Activated effector memory CD4-positive, alpha-beta T cell treated with anti-CD3 and anti-CD28 coated beads, Interleukin-2, amount 50 U/mL, for 16 hours (primary cell): ENCODE measurements at regions not wholly inside any gene's neighbourhood (a gene's known extent, or its start where the extent isn't known, plus 50 kb on each side); places are given as distances from the start of the nearest gene placed in this dataset.
"Not testable (repeated sequence)": the region's sequence is repeated elsewhere in the genome, so short reads cannot be mapped to it uniquely, and the experiment has no call there.

ENCODE experiments used
- DNase-seq: peaks from one replicate; pipeline ENCODE4 v3.0.0-alpha.2; 2020

DNA sequence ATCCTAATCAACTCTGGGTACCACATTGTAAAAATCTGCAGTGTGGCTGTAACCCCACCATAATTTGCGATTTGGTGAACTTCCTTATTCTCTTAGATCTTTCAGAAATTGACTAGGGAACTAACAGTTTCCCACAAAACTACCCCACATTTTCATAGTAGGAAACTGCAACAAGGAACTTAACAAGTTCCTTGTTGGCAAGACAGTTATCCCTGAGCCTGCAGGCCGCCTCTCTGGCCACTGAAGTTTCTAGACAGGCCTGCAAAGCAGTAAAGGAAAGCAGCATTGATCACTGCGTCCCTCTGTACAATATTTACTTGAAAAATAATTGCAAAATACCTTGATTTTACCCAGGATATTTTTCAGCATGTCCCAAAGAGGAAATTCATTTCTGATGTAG is 372.9 kb downstream of the ANAPC1 start:
- not testable (repeated sequence) for DNase-seq

DNA sequence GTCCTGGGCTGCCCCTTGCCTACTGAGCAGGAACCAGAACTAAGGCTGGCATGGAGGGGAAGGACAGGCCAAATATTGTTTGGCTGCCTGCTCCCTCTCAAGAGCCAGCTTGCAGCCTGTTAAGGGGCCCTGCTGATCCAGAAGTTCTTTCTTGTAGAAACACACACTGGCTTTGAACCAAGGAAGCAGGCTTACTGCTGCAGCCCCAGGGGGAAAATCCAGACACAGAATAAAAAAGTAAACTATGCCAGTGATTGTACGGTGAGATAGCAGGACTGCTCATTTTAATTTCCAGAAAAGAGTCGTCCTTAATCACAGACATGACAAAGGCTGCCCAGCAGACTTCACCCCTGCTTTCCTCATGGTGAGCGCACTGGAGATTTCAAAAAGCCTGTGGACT is 371.6 kb downstream of the ANAPC1 start:
- DNase-seq = not testable (repeated sequence)

DNA sequence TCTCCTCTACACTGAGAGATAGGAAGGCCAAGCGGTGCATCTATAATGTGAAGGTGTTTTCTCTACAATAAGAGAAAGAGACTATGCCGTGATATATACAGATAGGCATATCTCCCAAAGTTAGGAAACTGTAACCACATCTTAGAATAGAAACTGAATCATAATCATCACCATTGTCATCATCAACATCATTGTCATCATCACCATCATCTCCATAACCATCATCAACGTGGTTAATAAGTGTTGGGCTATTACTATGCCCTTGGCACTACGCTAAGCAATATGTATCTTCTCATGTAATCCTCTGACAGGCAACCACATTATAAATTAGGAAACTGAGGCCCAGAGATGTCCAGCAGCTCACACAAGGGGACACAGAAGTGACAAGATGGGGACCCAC is 369.9 kb downstream of the ANAPC1 start:
- not testable (repeated sequence) for DNase-seq

DNA sequence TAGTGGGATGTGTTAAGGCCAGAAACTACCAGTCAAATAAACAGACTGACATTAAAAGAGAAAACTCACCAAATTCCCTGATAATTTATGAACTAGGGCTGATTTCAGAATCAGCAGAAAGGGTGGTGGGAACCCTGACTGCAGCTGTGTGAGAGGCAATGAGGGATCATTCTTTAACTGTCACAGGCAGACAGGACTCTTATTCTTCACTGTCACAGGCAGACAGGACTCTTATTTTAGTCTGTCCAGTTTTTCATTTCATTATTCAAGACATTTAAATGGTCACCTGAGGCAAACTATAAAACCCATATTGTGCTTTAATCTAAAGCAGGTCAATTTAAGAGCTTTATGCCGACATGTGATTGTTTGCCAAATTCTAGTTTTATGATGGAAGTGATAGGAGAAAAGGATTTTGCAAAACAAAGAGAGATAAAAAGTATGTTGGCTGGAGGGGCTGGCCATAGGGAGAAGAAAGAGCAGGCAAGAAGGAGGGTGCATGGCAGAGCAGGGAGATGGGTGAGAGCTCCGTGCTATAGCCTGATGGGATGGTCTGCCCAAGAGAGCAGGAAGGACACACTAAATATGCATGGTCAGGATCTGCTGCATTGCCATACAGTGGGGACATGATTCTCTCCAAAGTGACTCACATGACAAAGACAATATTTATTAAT is 366.8 kb downstream of the ANAPC1 start:
- DNase-seq = not testable (repeated sequence)

DNA sequence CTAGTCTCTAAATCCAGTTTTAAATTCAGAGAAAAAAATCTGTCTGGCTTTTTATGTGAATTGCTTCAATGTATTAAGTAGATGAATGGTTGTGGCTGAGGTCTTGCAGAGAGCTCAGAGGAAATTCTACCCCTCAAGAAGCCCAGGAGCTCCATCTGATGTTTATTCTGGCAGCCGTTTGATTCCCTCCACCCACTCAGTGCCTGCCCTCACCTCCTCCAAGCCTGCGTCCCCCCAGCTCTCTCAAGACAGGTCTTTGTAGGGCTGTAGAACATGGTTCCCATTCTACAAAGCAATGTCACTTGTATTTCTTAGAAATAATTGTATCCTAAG is 366.3 kb downstream of the ANAPC1 start:
- DNase-seq = not testable (repeated sequence)

DNA sequence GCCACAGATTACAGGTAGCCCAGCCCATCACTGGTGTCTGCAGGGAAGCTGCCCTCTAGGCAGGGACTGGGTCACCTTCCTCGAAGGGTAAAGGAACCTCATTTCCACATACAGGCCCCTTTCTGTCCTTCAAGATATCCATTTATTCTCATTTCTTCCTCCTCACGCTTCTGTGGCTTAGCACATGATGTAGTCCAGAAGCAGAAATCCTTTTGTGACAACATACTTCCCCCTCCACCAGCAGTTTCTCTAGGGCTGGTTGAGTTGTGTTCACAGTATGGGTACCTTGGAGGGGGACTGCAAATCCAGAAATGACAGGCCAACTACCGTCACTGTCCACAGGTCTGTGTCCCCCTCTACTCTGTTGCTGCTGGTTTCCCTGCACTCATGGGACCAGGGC is 364.9 kb downstream of the ANAPC1 start:
- no peak for DNase-seq

DNA sequence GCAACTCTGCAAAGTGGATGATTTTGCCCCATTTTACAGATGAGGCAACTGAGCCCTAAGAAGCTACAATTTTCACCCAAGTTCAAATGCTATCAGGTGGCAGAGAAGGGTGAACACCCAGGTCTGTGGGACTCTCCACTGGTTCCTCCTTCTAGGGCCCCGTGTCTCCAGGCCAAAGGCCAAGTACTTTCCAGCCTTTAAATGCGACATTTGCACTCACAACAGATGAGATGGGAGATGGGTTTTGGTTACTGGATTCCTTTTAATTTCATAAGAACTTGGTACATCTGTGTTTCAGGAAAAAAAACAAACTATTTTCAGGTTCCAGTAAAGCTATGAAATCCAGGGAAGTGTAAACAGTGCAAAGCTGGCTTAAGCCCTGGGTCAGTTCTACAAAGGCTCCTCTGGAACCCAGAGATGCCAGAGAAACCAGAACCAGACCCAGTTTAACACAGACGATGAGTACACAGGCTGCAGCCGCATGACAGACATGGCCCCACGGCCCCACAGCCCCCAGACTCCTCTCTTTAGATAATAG is 361.7 kb downstream of the ANAPC1 start:
- DNase-seq = no peak

DNA sequence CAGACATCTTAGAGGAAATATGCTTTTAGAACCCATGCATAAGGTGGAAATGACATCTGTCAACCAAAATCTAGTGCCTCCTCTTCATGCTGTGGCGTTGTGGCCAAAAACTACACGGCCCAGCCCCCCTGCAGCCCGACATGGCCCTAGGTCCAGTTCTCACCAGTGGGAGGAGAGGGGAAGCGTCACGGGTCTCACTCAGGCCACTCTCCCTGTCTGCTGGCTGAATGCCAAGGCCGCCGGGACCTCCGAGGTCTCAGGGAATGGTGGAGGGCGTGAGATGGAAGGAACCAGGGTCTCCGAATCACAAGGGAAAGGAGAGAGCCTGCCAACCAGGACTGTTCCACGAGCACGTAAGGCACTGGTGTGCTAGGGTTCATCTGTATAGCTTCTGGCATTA is 361.0 kb downstream of the ANAPC1 start:
- DNase-seq = no peak

DNA sequence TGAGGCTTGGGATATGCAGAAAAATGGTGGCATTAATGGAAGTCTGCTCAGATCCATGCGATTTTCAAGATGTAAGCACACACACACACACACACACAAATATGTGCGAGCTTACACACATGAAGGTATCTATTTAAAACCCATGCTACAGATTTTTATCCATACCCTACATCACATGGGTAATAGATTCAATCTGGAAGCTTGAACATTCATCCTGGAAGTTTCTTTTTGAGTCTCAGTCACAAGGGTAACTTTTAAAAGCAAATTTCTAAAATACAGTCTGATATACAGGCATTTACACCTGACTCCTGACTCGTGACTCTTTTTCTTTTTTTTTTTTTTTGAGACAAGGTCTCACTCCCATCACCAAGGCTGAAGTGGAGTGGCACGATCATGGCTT is 359.0 kb downstream of the ANAPC1 start:
- DNase-seq = not testable (repeated sequence)

DNA sequence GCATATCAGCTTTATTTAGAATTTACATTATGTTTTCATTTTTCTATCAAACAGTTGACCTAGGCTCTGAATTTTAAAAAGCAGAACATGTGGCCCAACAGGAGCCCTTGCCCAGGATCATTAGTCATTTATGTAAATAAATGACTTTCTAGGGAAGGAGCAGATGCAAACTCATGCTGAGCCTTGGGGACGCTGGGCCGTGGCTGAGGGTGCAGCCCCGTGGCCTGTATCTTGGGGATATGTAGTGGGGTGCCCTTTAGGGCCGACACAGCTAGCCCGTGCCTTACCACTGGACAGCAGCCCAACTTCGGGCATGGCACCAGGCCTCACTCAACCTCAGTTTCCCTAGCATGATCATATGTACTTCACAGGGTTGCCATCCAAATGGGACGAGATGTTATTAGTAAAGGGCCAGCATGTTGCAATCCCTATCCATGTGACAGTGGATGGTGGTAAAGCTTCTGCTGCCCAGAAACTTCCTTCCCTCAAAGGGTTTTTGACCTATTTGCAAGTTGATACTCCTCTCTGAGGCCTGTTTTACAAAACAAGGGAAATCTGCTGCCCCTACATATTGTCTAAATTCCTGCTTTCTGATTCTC is 357.9 kb downstream of the ANAPC1 start:
- DNase-seq = not testable (repeated sequence)

DNA sequence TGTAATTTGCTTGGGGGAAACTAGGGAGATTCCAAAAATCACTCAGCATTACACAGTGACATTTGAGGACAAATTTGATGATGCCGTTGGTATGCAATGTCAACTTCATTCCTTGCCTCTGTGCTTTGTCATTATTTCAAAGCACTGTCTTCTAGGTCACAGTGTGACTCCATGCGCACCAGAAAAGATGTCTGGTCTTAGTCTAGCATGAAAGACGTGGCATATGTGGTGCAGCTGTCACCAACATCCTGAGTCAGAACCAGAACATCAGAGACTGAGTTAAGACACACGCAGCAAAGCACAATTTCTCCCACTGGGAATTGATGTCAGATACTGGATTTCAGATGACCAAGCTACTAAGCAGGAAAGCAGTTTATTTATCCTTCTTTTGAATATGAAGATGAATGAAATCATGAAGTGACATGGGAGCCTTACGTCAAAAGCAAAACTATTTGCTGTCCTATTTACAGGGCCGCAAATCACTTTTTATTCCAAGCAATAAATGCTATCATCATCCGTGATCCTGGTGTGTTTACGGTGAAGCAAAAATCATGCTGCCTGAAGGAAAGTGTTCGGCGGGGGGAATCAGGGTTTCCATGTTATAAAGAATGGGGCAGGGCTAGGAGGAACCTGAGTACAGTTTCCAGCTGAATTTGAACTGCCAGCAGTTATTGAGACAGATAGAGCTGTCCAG is 356.1 kb downstream of the ANAPC1 start:
- not testable (repeated sequence) for DNase-seq

DNA sequence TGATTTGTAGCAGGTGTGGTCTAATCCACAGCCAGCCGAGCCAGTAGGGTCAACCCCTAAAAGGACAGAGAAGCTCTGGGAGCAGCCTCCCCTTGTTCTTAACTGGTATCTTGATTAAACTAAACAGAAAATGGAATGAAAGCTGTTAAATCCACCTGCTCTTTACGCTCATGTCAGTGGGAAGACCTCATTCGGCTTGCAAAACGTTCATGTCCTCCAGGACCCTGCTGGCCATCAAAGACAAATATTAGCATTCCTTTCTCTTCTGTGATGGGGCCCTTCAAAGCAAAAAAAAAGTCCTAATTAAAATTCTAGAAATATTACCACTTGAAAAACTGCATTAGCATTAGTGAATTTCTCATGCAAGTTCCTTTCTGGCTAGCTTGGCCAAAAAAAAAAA is 355.0 kb downstream of the ANAPC1 start:
- not testable (repeated sequence) for DNase-seq

DNA sequence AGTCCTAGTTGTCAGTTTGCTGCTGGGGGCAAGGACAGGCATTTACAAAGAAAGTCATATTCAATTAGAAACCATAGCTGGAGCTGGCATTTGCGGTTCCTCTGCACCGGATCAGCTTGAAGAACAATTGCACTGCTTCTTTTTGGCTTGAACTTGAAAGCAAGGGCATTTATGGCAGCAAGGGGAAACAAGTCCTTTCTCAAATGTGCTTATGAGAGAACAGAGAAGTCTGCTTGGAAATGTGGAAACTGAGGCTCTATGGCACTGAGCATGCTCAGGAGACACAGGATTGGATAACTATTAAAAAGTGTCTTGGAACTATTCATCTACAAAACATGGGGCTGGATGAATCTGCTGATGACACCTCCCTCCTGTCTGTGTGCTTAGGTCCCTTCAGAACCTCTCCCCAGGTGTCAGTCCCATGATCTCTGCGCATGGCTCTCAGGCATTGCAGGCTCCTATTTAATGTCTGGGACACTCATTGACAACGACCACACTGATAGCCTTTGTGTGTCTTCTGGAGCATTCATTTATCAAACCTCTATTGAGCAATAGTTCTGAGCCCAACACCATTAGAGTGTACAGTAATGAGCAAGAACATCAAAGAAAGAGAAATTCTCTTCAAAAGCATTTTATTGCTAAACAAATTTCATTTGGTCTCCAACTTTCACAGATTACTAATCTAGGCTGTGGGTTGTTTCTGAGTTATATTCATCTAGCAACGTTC is 353.6 kb downstream of the ANAPC1 start:
- not testable (repeated sequence) for DNase-seq

DNA sequence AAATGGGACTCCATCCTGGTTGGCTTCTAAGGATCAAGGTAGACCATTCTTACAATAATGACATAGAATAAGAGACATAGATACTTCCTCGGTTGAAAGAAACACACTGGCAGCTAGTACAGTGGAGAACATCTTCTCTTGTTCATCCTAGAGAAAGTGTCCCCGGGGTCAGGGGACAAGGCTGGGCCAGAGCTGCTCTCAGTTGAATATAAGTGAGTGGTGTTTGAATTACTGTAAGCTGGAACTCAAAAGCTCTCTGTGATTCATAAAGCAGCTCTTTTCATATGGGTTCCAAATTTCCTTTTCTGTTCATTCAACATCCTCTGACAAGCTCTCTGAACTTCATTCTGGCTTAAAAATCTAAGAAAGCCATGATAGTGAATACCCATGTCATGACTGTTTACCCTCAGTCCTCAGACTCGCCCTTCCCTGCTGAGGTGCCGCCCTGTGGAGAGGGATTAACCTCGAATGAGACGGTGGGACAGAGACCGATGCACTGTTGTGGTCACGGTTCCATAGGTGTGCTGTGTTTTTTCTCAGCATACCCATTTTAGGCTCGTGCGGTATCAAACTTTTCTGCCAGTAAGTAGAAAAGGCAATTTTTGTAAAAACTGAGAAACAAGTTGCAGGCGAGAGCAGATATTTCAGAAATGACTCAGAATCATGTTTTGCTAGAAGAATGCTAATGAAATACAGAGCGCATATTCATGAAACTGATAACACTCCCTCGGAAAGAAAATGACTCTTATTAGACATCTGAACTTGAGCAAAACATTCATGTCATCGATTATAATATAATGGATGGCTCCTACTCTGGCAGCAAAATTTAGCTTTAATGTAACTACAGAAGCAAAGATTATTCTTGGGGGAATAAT is 351.1 kb downstream of the ANAPC1 start:
- DNase-seq = not testable (repeated sequence)

DNA sequence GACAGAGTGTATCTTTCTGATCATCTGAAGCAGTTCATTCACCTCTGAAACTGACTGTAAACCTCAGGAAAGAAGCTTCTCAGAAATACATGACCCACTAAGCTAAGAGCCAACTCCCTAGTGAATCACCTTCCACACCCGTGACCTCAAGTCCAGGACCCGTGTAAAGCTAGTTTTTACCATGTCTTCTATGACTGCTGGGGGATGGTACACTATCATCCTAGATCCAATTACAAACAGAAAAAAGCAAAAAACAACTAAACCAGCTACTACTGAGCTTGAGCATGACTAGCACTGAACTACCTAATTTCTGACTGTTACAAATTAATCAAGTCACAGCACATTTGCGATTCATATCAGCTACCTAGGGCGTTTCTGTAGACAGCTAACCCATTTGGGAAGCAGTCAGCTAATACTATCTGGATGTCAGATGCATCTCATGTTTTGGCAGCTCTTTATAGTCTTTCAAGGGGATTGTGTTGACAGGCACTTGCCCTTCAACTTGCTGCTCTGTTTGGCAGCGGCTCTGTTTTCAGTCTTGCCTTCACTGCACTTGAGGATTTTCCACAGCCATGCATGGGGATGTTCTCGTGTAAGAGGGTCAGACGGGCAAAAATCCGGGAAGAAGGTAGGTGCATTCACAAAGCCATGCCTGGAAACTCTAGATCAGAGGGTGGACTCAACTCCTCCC is 350.3 kb downstream of the ANAPC1 start:
- not testable (repeated sequence) for DNase-seq

DNA sequence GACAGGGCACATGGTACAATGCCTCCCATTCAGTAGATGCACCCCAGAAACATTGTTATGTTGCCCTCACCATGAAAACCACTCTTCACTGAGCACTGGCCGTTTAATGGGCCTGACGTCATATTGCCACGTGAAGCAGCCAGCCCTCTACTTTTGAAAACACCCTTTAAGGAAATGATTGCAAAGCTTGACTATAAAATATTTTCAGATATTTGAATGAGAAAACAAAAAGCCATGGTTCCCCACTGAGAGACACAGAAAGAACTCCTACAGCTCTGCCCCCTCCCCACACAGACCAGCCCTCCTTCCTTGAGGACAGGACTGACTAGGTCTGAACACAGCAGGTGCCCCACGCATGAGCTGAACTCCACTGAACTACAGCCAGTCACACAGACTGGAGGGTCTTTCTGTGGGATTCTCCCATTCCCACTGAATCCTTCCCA is 349.1 kb downstream of the ANAPC1 start:
- DNase-seq = peak; percentile 71

DNA sequence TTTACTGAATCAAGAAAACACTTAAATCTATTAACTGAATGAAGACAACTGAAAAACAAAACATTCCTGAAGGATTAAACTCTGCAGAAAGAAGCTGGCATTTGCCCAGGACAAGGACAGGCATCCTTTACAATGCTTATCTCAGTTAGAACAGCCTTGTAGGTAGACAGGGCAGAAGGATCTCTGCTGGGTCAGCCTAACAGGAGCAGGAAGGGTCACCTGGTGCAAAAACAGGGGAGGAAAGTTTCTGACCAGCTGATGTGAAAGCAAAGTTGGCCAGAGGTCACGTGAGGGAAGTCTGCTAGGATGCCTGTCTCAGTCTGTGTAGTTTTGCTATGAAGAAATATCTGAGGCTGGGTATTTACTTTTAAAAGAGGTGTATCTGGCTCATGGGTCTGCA is 348.6 kb downstream of the ANAPC1 start:
- no peak for DNase-seq

DNA sequence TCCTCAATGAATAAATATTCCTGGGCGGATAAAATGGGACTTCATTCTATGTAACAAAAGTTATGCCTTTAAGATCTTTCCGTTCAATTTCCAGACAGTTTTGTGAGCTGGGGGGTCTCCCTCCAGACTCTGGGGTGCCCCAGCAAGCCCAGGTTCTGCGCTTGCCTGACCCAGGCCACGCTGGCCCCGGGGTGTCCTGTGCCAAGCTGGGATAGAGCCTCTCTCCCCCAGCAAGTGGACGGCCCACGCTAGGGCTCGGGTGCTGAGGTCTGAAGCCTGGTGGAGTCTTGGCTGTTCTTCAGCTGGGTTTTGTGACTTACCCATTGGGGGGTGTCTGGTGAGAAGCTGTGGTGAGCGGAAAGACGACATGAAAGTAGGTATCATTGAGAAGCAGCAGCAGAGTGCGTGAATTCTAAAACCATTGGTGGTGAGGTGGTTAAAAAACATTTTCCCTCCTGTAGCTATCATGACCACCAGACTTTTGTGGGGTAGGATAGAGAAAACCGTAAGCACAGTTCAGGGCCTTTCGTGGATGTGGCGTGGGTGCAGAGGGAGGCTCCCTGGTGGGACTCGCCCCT is 346.8 kb downstream of the ANAPC1 start:
- DNase-seq = no peak

DNA sequence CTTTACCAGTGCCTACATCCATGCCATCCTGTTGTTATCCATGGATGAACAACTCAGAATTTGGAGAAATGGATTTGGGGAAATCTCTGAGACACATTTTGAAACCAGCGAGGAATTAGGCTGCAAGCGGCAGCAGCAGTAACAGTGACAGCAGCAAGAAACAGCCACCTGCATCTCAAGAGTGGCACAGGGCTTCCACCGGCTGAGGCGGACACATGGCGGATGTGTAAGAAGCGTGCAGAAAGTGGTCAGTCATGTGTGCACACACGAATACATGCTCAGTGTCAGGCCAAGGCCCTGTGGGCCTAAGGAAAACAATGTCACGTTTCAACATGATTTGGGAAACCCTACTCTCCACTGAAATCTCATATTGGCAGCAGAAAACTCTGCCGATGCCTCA is 344.0 kb downstream of the ANAPC1 start:
- not testable (repeated sequence) for DNase-seq

DNA sequence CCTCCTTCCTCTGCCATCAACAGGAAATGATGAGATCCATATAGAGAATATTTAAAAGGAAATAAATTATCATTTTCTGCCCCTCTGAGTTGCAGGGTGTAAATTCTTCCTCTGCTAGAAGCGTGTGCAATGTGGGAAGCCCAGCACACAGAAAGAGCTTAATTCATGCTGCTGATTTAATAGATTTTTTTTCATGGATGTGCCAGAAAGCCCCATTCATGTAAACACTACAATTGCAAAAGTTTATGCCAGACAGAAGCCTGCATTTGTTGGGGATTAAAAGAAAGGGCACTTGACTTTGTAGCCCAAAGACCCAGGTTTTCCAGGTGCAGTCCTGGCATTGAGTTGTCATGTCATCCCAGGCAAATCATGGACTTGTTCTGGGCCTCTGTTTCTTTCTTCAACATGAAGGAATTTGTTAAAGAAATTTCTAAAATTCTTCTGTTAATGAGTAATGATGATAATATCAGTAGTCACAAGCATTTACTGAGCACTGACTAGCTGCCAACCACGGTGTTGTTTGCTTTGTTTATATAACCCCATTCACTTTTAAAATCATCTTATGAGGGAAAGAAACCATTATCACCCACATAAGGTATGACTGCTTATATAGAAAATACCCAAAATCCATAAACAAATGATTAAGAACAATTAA is 341.7 kb downstream of the ANAPC1 start:
- not testable (repeated sequence) for DNase-seq

DNA sequence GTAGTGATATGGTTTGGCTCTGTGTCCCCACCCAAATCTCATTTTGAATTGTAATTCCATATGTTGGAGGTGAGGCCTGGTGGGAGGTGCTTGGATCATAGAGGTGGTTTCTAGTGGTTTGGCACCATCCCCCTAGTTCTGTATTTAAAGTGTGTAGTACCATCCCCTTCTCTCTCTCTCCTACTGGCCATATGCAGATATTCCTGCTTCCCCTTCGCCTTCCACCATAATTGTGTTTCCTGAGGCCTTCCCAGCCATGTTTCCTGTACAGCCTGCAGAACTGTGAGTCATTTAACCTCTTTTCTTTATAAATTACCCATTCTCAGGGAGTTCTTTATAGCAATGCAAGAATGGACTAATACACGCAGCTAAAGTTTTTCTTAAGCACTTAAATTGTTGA is 340.0 kb downstream of the ANAPC1 start:
- DNase-seq = not testable (repeated sequence)
